ENCODE measurements at regions not wholly inside any gene's neighbourhood (a gene's known extent, or its start where the extent isn't known, plus 50 kb on each side); places are given as distances from the start of the nearest gene placed in this dataset.

GRCh38 chr4:22077571-22077970 lies 129.0 kb upstream of the KCNIP4 start:
- TF ChIP-seq, protein P1, sequence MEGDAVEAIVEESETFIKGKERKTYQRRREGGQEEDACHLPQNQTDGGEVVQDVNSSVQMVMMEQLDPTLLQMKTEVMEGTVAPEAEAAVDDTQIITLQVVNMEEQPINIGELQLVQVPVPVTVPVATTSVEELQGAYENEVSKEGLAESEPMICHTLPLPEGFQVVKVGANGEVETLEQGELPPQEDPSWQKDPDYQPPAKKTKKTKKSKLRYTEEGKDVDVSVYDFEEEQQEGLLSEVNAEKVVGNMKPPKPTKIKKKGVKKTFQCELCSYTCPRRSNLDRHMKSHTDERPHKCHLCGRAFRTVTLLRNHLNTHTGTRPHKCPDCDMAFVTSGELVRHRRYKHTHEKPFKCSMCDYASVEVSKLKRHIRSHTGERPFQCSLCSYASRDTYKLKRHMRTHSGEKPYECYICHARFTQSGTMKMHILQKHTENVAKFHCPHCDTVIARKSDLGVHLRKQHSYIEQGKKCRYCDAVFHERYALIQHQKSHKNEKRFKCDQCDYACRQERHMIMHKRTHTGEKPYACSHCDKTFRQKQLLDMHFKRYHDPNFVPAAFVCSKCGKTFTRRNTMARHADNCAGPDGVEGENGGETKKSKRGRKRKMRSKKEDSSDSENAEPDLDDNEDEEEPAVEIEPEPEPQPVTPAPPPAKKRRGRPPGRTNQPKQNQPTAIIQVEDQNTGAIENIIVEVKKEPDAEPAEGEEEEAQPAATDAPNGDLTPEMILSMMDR (IDR thresholded peaks at IDR 0.05) = no peak
- TF ChIP-seq POLR2A (IDR thresholded peaks at IDR 0.05) = no peak

Data from heart left ventricle (tissue), 13 donors.